ACHN (cell line): ENCODE measurements at regions not wholly inside any gene's neighbourhood (a gene's known extent, or its start where the extent isn't known, plus 50 kb on each side); places are given as distances from the start of the nearest gene placed in this dataset.
"Not testable (repeated sequence)": the region's sequence is repeated elsewhere in the genome, so short reads cannot be mapped to it uniquely, and the experiment has no call there.

Source experiments
- DNase-seq: peaks from one replicate; pipeline ENCODE4 v3.0.0-alpha.2; 2015
- in situ Hi-C: cut with HindIII; loops from 2 replicates; pipeline ENCODE4 v1.10.0; 2017; ENCODE audit warnings: low sequenced_read_pairs, low pct_ligation_motif_present, low pct_unique_long_range_greater_than_20kb

DNA sequence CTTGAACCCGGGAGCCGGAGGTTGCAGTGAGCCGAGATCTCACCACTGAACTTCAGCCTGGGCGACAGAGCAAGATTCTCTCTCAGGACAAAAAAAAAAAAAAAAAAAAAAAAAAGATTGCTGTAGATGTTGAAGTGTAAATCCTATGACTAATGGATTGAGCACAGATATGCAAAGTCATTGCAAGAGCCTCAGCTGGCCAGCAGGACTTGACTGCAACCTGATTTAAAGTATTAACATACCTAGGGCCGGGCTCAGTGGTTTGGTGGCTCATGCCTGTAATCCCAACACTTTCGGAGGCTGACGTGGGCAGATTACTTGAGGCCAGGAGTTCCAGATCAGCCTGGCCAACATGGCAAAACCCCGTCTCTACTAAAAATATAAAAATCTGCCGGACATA lies 69.6 kb upstream of the EPCAM start:
- in situ Hi-C loops, result loop anchor here (25.0 kb wide), 1 partner anchor 137 kb away; the partner anchor contains the start of gene STPG4
- DNase-seq, result peak; percentile 29

DNA sequence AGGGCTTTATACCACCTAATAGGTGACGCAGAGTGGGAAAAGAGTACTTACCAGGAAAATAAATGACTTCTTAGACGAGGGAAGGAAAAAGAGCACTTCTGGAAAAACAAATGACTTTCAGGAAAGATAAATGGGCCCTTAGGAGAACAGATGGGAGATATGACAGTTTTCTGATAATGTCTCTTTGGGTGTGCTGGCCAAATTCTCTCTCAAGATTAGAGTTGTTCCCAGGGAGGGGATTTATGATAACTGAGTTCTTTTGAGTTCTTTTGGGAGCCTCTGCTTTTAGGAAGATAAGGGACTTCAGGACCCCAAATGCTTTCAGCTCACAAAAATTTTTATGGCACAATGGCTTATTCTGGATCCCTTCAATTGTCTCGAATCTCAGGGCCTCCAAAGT lies 70.3 kb upstream of the EPCAM start:
- no peak for DNase-seq
- in situ Hi-C loops, result loop anchor here (25.0 kb wide), 1 partner anchor 136 kb away; the partner anchor contains the start of gene STPG4

DNA sequence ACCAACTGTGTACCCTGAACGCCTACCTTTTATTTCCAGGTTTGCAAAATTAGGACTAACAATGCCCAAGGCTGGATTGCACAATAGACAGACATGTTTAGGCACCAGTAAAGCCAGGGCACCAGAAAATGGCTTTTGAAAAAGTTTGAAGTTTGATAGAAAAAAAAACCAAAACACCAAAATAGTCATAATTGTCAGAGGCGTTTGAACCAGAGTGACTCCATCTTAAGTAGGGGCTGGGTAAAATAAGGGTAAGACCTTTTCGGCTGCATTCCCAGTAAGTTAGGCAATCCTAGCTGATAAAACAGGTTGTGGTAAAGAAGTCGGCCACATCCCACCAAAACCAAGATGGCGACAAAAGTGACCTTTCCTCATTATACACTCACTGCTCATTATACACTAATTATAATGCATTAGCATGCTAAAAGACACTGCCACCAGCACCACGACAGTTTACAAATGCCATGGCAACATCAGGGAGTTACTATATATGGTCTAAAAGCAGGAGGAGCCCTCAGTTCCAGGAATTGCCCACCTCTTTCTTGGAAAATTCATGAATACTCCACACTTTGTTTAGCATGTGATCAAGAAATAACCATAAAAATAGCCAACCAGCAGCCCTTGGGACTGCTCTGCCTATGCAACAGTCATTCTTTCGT lies 71.2 kb upstream of the EPCAM start:
- in situ Hi-C loops, result loop anchor here (25.0 kb wide), 1 partner anchor 136 kb away; the partner anchor contains the start of gene STPG4
- DNase-seq, result no peak

DNA sequence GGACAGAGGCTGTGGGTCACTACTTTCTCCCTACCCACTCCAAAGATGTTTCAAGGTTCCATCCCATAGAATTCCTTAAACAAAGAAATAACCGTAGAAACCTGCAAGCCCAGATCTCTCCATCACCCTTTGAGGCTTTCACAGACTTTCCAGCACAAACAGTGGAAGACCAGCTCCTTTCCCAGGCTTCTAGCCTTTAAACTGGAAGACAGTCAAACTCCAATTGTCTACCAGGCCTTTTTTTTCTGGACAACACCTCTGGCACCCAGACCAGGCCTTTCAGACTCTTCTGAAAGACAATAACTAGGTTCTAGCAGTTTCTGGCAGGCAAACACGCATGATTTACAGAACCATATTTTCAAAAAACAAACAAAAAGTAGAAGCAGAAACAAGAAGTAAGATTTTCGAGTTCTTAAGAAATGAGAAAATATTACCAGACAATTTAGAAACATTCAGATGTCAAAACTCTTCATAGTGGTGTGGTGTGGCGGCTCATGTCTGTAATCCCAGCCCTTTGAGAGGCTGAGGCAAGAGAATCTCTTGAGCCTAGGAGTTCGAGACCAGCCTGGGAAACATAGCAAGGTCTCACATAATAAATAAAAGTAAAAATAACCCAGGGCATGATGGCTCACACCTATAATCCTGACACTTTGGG lies 73.0 kb upstream of the EPCAM start:
- in situ Hi-C loops, result loop anchor here (25.0 kb wide), 1 partner anchor 134 kb away; the partner anchor contains the start of gene STPG4
- DNase-seq, result no peak

DNA sequence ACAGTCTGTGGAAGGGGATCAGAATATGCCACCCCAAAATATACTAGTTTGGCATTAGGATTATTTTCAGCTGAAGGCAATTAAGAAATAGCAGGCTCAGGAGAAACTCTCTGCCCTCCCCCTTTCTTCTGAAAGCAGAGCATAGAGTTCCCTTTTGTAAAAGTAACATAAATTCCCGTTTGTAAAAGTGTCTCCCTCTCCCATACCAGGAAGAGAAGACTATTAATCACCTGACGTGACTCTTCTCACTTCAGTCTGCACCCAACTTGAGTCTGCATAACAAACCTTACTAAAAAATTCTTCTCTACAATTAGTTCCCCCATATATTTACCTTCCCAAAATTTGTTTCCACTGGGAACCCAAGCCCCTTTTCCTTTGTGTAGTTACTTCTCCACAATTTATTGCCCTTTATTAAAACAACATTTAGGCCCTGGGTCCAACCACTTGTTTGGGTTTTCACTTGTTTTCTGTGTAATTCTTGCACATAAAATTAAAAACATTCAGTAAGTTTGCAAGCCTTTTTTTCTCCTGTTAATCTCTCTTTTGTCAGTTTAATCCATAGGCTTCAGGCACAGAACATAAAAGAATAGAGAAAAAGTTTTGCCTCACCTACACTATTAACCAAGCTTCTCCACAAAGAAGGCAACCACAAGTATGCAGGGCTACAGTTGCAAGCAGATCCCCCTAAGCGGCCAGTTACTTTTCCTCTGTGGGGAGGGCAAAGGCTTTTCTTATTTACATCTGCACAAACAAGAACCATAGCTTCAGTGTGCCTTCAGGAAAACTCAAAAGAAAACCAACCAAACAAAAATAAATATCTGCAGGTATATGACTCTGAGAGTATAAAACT lies 73.8 kb upstream of the EPCAM start:
- DNase-seq, result no peak
- in situ Hi-C loops, result loop anchor here (25.0 kb wide), 1 partner anchor 133 kb away; the partner anchor contains the start of gene STPG4

DNA sequence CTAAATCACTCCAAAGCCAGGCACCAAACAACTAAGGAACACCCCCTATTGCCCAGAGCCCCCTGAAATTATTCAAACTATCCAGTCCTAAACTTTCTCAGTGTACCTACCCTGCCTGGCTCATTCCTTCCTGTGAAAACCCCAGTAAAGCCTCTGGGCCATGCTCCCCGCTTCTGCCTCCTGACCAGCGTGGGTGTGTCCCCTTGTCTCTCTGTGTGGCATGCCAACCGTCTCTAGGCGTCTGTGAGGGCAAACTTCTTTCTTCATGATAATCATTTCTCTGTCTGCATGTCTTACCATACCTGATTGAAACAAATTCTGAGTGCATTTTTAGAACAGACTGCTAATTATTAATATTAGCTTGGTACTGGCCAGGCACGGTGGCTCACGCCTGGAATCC lies 75.1 kb upstream of the EPCAM start:
- DNase-seq, result no peak

DNA sequence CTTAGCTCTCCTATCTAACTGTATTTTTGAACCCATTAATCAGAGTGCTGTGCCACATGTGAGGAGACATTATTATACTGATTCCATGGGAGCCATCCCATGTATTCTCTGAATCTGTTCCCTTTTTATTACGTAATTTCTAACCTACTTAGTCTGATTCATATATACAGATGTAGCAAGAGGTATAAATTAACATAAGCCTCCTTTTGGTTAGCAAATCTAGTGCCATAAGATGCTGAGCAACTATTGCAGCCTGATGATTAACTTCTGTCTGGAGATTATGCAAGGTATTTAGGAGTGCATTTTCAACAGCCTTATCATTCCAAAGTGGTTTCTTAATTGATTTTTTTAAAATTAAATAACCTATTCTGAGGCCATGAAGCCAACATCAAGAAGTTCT lies 80.2 kb upstream of the EPCAM start:
- in situ Hi-C loops, result loop anchor here (25.0 kb wide), 1 partner anchor 127 kb away; the partner anchor contains the start of gene STPG4
- DNase-seq, result no peak

More for the DNA sequence above, 75.1 kb upstream of the EPCAM start:
- in situ Hi-C loops, result loop anchor here (25.0 kb wide), 1 partner anchor 132 kb away; the partner anchor contains the start of gene STPG4

DNA sequence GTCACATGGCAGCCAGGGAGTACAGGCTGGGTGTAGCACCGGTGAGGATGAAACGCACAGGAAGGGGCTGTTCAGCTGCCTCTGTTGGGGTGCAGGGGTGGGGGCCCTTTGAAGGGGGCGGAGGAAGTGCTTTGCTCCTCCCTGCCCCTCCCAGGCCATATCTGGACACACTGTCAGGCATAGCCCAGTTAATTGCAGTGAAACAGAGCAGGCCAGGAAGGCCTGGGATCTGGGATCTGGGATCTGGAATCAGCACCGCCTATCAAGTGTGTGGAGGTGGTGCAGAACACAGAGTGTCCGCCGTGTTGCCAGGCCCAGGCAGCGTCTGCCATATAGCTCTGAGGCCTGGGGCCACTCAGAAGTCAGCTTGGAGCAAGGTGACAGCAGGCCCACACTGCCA lies 85.5 kb upstream of the EPCAM start:
- in situ Hi-C loops, result loop anchor here (25.0 kb wide), 1 partner anchor 121 kb away; the partner anchor contains the start of gene STPG4
- DNase-seq, result no peak

DNA sequence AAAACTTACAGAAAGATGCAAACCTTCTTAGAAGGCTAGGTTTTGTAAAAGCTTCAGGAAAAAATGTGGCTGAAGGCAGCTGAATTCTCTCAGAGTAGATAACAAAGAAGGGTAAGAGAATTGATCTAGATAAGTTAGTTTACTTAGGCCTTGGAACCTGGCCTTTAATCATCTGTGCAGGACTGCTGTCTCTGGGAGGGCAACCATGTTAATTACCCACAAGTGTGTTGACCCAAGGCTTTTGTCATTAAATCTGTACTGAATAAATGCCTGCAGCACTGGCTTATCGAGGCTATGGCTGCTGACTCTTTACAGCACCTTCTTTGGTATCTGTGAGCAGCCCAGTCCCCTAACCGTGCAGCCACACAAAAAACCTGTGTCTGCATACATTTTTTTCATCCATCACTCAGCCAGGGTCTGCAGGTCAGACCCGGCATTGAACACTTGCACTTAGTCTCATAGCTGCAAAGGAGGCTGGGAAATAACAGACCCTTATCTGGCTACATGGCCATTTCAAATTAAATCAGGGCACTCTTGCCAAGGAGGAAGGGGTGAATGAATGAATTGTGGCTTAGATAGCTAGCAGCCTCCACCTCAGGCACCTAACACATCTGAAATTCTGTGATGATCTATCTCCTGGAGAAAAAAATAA lies 86.4 kb upstream of the EPCAM start:
- in situ Hi-C loops, result loop anchor here (25.0 kb wide), 1 partner anchor 120 kb away; the partner anchor contains the start of gene STPG4
- DNase-seq, result no peak

DNA sequence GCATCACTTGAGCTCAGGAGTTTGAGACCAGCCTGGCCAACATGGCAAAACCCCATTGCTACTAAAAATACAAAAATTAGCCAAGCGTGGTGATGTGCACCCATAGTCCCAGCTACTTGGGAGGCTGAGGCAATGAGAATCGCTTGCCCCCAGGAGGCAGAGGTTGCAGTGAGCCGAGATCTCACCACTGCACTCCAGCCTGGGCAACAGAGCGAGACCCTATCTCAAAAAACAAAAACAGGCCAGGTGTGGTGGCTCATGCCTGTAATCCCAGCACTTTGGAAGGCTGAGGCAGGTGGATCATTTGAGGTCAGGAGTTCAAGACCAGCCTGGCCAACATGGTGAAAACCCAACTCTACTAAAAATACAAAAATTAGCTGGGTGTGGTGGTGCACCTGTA lies 89.6 kb upstream of the EPCAM start:
- in situ Hi-C loops, result loop anchor here (25.0 kb wide), 1 partner anchor 117 kb away; the partner anchor contains the start of gene STPG4
- DNase-seq, result not testable (repeated sequence)

DNA sequence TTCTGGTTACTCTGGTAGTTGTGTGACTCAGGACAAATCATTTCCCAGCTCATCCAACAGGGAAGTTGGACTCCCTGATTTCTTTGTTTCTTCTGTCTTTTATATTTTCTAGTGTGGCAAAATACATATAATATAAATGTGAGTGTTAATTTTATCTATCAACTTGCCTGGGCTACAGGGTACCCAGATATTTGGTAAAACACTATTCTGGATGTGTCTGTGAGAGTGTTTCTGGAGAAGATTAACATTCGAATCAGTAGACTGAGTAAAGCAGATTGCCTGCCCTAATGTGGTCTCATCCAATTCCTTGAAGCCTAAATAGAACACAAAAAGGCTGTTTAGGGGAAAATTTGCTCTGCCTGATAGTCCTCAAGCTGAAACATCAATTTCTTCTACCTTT lies 91.1 kb upstream of the EPCAM start:
- DNase-seq, result no peak
- in situ Hi-C loops, result loop anchor here (25.0 kb wide), 1 partner anchor 116 kb away; the partner anchor contains the start of gene STPG4

DNA sequence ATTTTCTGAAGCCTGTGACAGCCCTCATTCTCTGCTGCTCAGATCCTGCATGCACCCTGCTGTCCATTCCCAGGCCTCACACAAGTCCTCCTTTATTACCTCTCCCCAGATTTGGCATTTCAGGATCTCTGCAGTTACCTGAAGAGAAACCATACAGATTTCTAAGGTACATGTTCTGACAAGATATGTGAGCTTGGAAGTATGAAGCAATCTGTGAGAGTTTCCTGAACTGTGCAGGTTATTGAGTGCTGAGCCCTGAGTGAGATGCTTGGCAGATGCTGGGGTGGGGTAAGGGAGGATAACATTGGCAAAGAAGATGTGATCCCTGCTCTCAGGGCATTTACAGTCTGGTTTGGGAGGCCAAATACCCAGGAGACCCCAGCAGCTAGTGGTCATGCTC lies 91.9 kb upstream of the EPCAM start:
- DNase-seq, result no peak
- in situ Hi-C loops, result loop anchor here (25.0 kb wide), 1 partner anchor 115 kb away; the partner anchor contains the start of gene STPG4

DNA sequence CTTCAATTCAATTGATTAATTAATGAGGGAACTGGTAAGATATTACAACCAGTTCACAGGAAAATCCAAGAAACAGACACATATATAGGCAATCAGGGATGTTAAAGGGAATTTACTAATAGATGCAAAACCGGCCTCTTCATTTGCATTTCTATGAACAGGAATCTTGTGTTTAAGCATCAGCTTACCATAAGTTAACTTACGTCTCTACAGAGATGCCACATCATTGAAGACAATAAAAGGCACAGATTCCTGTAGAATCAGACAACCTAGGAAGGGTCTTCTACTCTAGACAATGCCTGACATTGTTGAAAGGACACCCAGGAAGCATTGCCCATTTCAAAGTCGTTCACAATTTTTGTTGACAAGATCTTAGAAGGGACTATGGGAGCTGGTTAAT lies 93.0 kb upstream of the EPCAM start:
- in situ Hi-C loops, result loop anchor here (25.0 kb wide), 1 partner anchor 114 kb away; the partner anchor contains the start of gene STPG4
- DNase-seq, result no peak

DNA sequence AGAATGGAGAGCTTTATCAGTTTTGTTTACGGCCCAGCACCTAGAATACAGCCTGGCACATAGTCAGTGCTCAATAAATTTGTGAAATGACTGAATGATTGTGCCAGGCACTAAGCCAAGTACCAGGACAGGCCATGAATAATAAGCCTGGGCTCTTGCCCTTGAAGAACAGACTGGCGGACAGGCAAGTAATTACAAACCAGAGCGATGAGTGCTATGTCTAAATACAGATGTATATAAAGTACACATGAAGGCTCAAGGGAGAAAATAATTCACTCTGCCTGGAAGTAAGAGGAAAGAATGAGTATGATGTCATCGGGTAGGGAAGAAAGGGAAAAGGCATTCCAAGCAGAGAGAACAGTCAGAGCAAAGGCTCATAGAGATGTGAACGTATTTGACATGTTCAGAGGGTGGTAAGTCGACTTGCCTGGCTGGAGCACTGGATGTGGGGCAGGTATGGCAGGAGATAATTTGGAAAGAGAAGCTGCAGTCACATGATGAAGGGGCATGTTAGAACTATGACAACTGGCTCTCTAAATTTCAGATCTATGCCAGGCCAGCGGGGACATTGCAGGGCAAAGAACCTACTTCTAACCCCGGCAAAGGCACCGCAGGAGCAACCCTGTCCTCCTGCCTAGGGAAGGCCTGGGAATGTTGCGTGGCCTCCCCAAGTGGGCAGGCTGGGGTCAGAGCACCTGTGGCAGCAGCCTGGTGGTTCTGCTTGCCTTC lies 94.9 kb upstream of the EPCAM start:
- no peak for DNase-seq
- in situ Hi-C loops, result no loop called here

DNA sequence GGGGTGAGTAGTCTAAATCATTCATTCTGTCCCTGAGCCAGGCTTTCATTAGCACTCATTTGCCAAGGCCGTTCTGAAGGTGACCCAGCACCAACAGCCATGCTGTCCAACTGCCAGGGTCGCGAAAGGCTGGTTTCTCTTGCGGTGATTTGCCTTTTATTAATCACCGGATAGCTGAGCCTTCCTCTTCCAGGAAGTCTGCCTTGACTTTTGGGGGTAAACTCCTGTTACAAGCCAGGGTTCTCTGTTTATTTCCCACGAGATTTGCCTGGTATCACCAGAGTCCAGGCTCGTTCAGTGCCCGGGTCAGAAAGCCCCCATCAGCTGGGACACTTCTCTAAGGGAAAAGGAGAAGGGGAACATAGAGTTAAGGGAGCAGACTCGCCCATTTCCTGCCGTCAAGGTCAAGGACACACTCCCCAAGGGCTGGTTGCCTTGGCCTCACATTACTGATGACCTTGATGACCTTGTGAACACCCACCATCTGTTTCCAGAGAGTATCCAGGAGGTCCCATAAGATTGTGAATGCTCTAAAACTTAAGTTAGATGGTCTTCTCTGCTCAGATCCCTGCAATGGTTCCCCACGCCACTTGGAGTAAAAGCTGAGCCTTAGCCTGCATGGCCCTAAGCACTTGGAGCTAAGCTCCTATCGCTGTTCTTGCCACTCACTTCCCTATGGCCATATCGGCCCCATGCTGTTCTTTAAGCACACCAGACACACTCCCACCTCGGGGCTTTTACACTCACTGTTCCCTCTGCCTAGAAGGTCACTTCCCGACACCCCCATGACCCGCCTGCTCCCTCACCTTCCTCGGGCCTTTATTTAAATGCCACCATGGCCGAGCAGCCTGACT lies 96.0 kb upstream of the EPCAM start:
- DNase-seq, result no peak
- in situ Hi-C loops, result no loop called here

DNA sequence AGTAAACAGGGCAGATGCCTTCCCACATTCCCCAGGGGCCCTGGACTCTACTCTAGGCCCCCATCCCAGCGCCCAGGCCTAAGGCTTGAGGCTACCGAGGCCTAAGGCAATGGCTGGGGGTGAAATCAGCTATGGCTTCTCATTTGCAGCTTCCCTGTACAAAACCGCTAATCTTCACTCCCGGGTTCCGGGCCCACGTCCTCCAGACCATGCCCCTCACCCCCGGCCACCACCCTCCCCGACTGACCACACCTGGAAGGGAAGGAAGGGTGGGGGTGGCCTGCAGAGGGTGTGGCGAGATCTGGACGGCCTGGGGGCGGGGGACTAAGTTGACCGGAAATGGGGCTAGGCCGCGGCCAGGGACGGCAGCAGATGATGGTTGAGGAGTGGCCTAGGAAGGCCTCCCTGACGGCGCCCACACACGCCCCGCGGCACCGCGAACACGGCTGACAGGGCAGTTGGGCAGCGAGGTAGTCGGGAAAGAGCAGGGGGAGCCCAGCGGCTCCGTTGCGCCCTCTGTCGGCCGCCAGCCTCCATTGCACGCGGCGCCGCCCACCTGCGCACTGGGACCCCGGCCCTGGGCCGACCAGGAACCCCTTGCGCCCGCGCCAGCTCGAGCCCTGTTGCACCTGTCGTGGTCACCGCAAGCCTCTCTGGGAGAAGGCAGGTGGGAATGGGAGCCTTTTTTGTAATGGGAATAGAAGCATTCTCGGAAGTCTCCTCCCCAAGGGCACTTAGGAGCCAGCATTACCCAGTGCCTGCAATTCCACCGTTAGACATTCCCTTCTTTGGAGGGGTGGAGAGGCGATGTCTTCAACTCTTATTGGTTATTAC lies 95.9 kb upstream of the CALM2 start:
- peak; percentile 70 for DNase-seq
- in situ Hi-C loops, result no loop called here
